ENCODE measurements at regions not wholly inside any gene's neighbourhood (a gene's known extent, or its start where the extent isn't known, plus 50 kb on each side); places are given as distances from the start of the nearest gene placed in this dataset.
"Not testable (repeated sequence)": the region's sequence is repeated elsewhere in the genome, so short reads cannot be mapped to it uniquely, and the experiment has no call there.

GRCh38 chr5:7221041-7221440 lies 174.9 kb upstream of the ADCY2 start:
- no peak for DNase-seq (ENCODE audit: low spot score)

GRCh38 chr5:7225826-7226225 lies 170.1 kb upstream of the ADCY2 start:
- no peak for DNase-seq (ENCODE audit: low spot score)

GRCh38 chr5:7242118-7242710 lies 153.7 kb upstream of the ADCY2 start:
- no peak for DNase-seq (ENCODE audit: low spot score)

- no peak for DNase-seq (ENCODE audit: low spot score)
Measured at GRCh38 chr5:7244208-7244607, 151.7 kb upstream of the ADCY2 start.

GRCh38 chr5:7245121-7245651 lies 150.8 kb upstream of the ADCY2 start:
- DNase-seq (ENCODE audit: low spot score): no peak

- no peak for DNase-seq (ENCODE audit: low spot score)
Measured at GRCh38 chr5:7246287-7246686, 149.7 kb upstream of the ADCY2 start.

- no peak for DNase-seq (ENCODE audit: low spot score)
Measured at GRCh38 chr5:7250004-7250403, 145.9 kb upstream of the ADCY2 start.

- DNase-seq (ENCODE audit: low spot score): no peak
Measured at GRCh38 chr5:7250611-7251010, 145.3 kb upstream of the ADCY2 start.

- DNase-seq (ENCODE audit: low spot score): no peak
Measured at GRCh38 chr5:7251132-7251531, 144.8 kb upstream of the ADCY2 start.

- DNase-seq (ENCODE audit: low spot score): no peak
Measured at GRCh38 chr5:7261049-7261448, 134.9 kb upstream of the ADCY2 start.

- DNase-seq (ENCODE audit: low spot score): no peak
Measured at GRCh38 chr5:7261900-7262299, 134.0 kb upstream of the ADCY2 start.

- not testable (repeated sequence) for DNase-seq (ENCODE audit: low spot score)
Measured at GRCh38 chr5:7263398-7264015, 132.4 kb upstream of the ADCY2 start.

- DNase-seq (ENCODE audit: low spot score): not testable (repeated sequence)
Measured at GRCh38 chr5:7265776-7266175, 130.2 kb upstream of the ADCY2 start.

- DNase-seq (ENCODE audit: low spot score): not testable (repeated sequence)
Measured at GRCh38 chr5:7268722-7269121, 127.2 kb upstream of the ADCY2 start.

GRCh38 chr5:7269591-7270274 lies 126.2 kb upstream of the ADCY2 start:
- DNase-seq (ENCODE audit: low spot score): no peak

GRCh38 chr5:7271435-7272084 lies 124.4 kb upstream of the ADCY2 start:
- no peak for DNase-seq (ENCODE audit: low spot score)

- DNase-seq (ENCODE audit: low spot score): no peak
Measured at GRCh38 chr5:7272408-7272965, 123.5 kb upstream of the ADCY2 start.

- no peak for DNase-seq (ENCODE audit: low spot score)
Measured at GRCh38 chr5:7274203-7274602, 121.7 kb upstream of the ADCY2 start.

GRCh38 chr5:7289634-7290033 lies 106.3 kb upstream of the ADCY2 start:
- not testable (repeated sequence) for DNase-seq (ENCODE audit: low spot score)

- not testable (repeated sequence) for DNase-seq (ENCODE audit: low spot score)
Measured at GRCh38 chr5:7297821-7298220, 98.1 kb upstream of the ADCY2 start.

- not testable (repeated sequence) for DNase-seq (ENCODE audit: low spot score)
Measured at GRCh38 chr5:7299731-7300130, 96.2 kb upstream of the ADCY2 start.

GRCh38 chr5:7305000-7305674 lies 90.8 kb upstream of the ADCY2 start:
- DNase-seq (ENCODE audit: low spot score): not testable (repeated sequence)

Data from CD4-positive, alpha-beta T cell treated with Interleukin-15 for 4 hours (primary cell).